ENCODE measurements at regions not wholly inside any gene's neighbourhood (a gene's known extent, or its start where the extent isn't known, plus 50 kb on each side); places are given as distances from the start of the nearest gene placed in this dataset.

- H3K4me2 ChIP-seq (ENCODE audit: control insufficient read depth, insufficient read depth): no peak overlapping the region
- H3K27ac ChIP-seq (ENCODE audit: control insufficient read depth, insufficient read depth): no peak overlapping the region
- RAD21 ChIA-PET (ENCODE audit: unreplicated experiment): no interaction called here
- TF ChIP-seq JUNB (IDR thresholded peaks at IDR 0.05): no peak
- TF ChIP-seq ZNF384 (IDR thresholded peaks at IDR 0.05; ENCODE audit: borderline replicate concordance, low read depth, low read length): no peak
- no peak for TF ChIP-seq SIX5 (IDR thresholded peaks at IDR 0.05; ENCODE audit: low read depth, low read length, severe bottlenecking)
- TF ChIP-seq CEBPZ (IDR thresholded peaks at IDR 0.05; ENCODE audit: low read depth, low read length): no peak
- no peak for TF ChIP-seq RB1 (IDR thresholded peaks at IDR 0.05; ENCODE audit: borderline replicate concordance)
- H2AFZ ChIP-seq (ENCODE audit: control insufficient read depth, low read depth, low read length): no peak overlapping the region
- H3K27me3 ChIP-seq (replicated peaks in 1 of 2; ENCODE audit: control insufficient read depth in 2 of 2, insufficient read depth in 2 of 2, low read length in 1 of 2): no peaks in the 10 kb centered on the region
- CTCF ChIA-PET: no interaction called here
- H3K4me3 ChIP-seq: no peak overlapping the region
- H3K9me3 ChIP-seq (replicated peaks; ENCODE audit: control insufficient read depth, insufficient read depth, low read length): no peaks in the 10 kb centered on the region
- no peaks in the 10 kb centered on the region for H4K20me1 ChIP-seq (ENCODE audit: control insufficient read depth, insufficient read depth)
- POLR2A ChIA-PET: no interaction called here
- BruUV-seq (replicated peaks): no TSS peak
- no peaks in the 10 kb centered on the region for H3K79me2 ChIP-seq (ENCODE audit: control insufficient read depth, insufficient read depth, low read length)
- ATAC-seq (no peak), DNase-seq (ENCODE audit: low read depth, low spot score) (no peak), FAIRE-seq (no peak)
- whole genome bisulfite sequencing (ENCODE audit: insufficient coverage, insufficient replicate concordance, low lambda C conversion rate, missing lambda C conversion rate): 4% methylated on average over 1 of the region's 1 CpG
- H3K9ac ChIP-seq (ENCODE audit: control insufficient read depth, insufficient read depth, low read length): no peak overlapping the region
- in situ Hi-C loops (cut with MboI): no loop called here
- no peaks in the 10 kb centered on the region for H3K36me3 ChIP-seq (ENCODE audit: control insufficient read depth in 2 of 2, insufficient read depth in 2 of 2, low read length in 1 of 2)
- SMC1A ChIA-PET (ENCODE audit: uncharacterized antibody, unreplicated experiment): no interaction called here
- H3K4me1 ChIP-seq (ENCODE audit: control insufficient read depth, insufficient read depth, low read length): no peaks in the 10 kb centered on the region
- intact Hi-C loops (cut with micrococcal nuclease; ENCODE audit: unreplicated experiment): no loop called here
Observed at GRCh38 chr16:59654455-59654854, 920.3 kb upstream of the GOT2 start.

- FAIRE-seq: no peak
- no peak overlapping the region for H2AFZ ChIP-seq (ENCODE audit: control insufficient read depth, low read depth, low read length)
- H3K27ac ChIP-seq (ENCODE audit: control insufficient read depth, insufficient read depth): no peak overlapping the region
- no peaks in the 10 kb centered on the region for H4K20me1 ChIP-seq (ENCODE audit: control insufficient read depth, insufficient read depth)
- ChIA-PET POLR2A (no interaction called here), SMC1A (ENCODE audit: uncharacterized antibody, unreplicated experiment) (no interaction called here), CTCF (no interaction called here), RAD21 (ENCODE audit: unreplicated experiment) (no interaction called here)
- H3K4me3 ChIP-seq: no peak overlapping the region
- H3K9me3 ChIP-seq (replicated peaks; ENCODE audit: control insufficient read depth, insufficient read depth, low read length): no peaks in the 10 kb centered on the region
- no peaks in the 10 kb centered on the region for H3K79me2 ChIP-seq (ENCODE audit: control insufficient read depth, insufficient read depth, low read length)
- intact Hi-C loops (cut with micrococcal nuclease; ENCODE audit: unreplicated experiment): no loop called here
- 25% methylated on average over 1 of the region's 1 CpG for WGBS (ENCODE audit: insufficient coverage, insufficient replicate concordance, low lambda C conversion rate, missing lambda C conversion rate)
- H3K9ac ChIP-seq (ENCODE audit: control insufficient read depth, insufficient read depth, low read length): no peak overlapping the region
- H3K4me1 ChIP-seq (ENCODE audit: control insufficient read depth, insufficient read depth, low read length): no peaks in the 10 kb centered on the region
- in situ Hi-C loops (cut with MboI): no loop called here
- no peaks in the 10 kb centered on the region for H3K36me3 ChIP-seq (ENCODE audit: control insufficient read depth in 2 of 2, insufficient read depth in 2 of 2, low read length in 1 of 2)
- no peak for DNase-seq (ENCODE audit: low read depth, low spot score)
- TF ChIP-seq SMAD1 (IDR thresholded peaks at IDR 0.05; ENCODE audit: low read depth, partially characterized antibody): no peak
- TF ChIP-seq GATAD2B (conservative IDR thresholded peaks at IDR 0.05; ENCODE audit: low read depth): no peak
- TF ChIP-seq BACH1 (IDR thresholded peaks at IDR 0.05; ENCODE audit: borderline replicate concordance): no peak
- TF ChIP-seq CREM (IDR thresholded peaks at IDR 0.05; ENCODE audit: low read depth): no peak
- TF ChIP-seq PML (IDR thresholded peaks at IDR 0.05; ENCODE audit: low read length): no peak
- no peak for TF ChIP-seq KDM1A (IDR thresholded peaks at IDR 0.05; ENCODE audit: borderline replicate concordance)
- TF ChIP-seq DPF2 (IDR thresholded peaks at IDR 0.05): no peak
- no peak for TF ChIP-seq IRF3 (IDR thresholded peaks at IDR 0.05)
- no peak for TF ChIP-seq RAD51 (IDR thresholded peaks at IDR 0.05)
- no peak for TF ChIP-seq HSF1 (IDR thresholded peaks at IDR 0.05; ENCODE audit: low read depth, low read length)
- no peak overlapping the region for H3K4me2 ChIP-seq (ENCODE audit: control insufficient read depth, insufficient read depth)
- no TSS peak for BruUV-seq (replicated peaks)
- H3K27me3 ChIP-seq (replicated peaks in 1 of 2; ENCODE audit: control insufficient read depth in 2 of 2, insufficient read depth in 2 of 2, low read length in 1 of 2): no peaks in the 10 kb centered on the region
- no peak for ATAC-seq
Observed at GRCh38 chr16:59651662-59652061, 917.5 kb upstream of the GOT2 start.
